Skeletal muscle tissue (tissue), 3 donors: ENCODE measurements at regions not wholly inside any gene's neighbourhood (a gene's known extent, or its start where the extent isn't known, plus 50 kb on each side); places are given as distances from the start of the nearest gene placed in this dataset.

Source experiments
- H3K27ac ChIP-seq: one replicate; pipeline ENCODE4 v1.7.0; 2013; ENCODE audit warnings: mild to moderate bottlenecking, low read depth, low read length, inconsistent platforms
- H3K27me3 ChIP-seq, 3 donors: one replicate each; pipeline ENCODE4 v1.7.0; 2013; ENCODE audit warnings: low read length in 3 of 3; ENCODE audit not compliant: control insufficient read depth in 3 of 3, insufficient read depth in 3 of 3
- H3K36me3 ChIP-seq, 3 donors: one replicate each; pipeline ENCODE4 v1.7.0; 2013; ENCODE audit warnings: low read length in 3 of 3; ENCODE audit not compliant: control insufficient read depth in 3 of 3, insufficient read depth in 3 of 3
- H3K4me1 ChIP-seq, 3 donors: one replicate each; pipeline ENCODE4 v1.7.0; 2013; ENCODE audit warnings: low read length in 3 of 3, mild to moderate bottlenecking in 3 of 3; ENCODE audit not compliant: control insufficient read depth in 3 of 3, insufficient read depth in 3 of 3
- H3K4me3 ChIP-seq, 3 donors: one replicate each; pipeline ENCODE4 v1.7.0; 2013; ENCODE audit warnings: low read length in 3 of 3
- H3K9ac ChIP-seq, 3 donors: one replicate each; pipeline ENCODE4 v1.7.0; 2013; ENCODE audit warnings: low read length in 3 of 3, mild to moderate bottlenecking in 3 of 3, moderate library complexity in 2 of 3, low read depth in 1 of 3
- H3K9me3 ChIP-seq, 3 donors: one replicate each; pipeline ENCODE4 v1.7.0; 2013; ENCODE audit warnings: low read length in 3 of 3; ENCODE audit not compliant: control insufficient read depth in 3 of 3
- donor health status: Osteomylitis.

DNA sequence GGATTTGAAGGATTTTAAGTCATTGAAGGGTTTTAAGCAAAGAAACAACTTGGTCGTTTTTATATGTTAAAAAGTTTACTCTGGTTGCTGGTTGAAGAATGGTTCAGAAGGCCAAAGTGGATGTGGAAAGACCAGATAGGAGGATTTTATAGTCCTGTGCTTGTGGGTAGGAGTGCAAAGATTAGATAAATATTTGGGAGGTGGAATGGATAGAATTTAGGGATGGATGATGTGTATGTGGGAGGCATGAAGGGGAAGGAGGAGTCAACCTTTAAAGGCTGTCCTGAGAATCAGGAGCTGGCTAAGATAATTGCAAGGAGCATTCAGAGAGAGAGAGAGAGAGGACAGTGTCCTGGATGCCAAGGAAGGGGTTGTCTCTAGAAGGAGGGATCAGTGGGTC lies 190.1 kb upstream of the SPRED2 start:
- Histone ChIP-seq H3K4me1 (no peaks in the 10 kb centered on the region), H3K9ac (no peak overlapping the region), H3K27me3 (peaks cover 0 to 6% (median 4%) of the 10 kb centered on the region in 3 donors), H3K4me3 (no peak overlapping the region), H3K27ac (no peak overlapping the region), H3K36me3 (no peaks in the 10 kb centered on the region), H3K9me3 (no peaks in the 10 kb centered on the region)

DNA sequence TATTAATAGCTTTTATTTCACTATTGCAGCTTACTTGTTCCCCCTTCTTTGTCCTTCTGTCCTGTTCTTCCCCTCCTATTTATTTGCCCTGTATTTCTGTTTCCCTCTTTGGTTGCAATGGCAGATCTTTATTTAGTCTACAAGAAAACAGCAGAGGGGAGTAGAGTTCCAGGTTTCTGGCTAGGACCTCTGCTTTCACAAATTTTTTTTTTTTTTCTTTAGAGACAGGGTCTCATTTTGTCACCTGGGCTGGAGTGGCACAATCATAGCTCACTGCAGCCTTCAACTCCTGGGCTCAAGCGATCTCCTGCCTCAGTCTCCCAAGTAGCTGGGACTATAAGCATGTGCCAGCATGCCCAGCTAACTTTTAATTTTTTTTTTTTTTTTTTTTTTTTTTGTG lies 188.1 kb upstream of the SPRED2 start:
- peaks cover 0 to 6% (median 4%) of the 10 kb centered on the region in 3 donors for H3K27me3 ChIP-seq
- no peak overlapping the region for H3K27ac ChIP-seq
- H3K9me3 ChIP-seq = no peaks in the 10 kb centered on the region
- H3K4me3 ChIP-seq = no peak overlapping the region
- no peaks in the 10 kb centered on the region for H3K36me3 ChIP-seq
- no peaks in the 10 kb centered on the region for H3K4me1 ChIP-seq
- no peak overlapping the region for H3K9ac ChIP-seq

DNA sequence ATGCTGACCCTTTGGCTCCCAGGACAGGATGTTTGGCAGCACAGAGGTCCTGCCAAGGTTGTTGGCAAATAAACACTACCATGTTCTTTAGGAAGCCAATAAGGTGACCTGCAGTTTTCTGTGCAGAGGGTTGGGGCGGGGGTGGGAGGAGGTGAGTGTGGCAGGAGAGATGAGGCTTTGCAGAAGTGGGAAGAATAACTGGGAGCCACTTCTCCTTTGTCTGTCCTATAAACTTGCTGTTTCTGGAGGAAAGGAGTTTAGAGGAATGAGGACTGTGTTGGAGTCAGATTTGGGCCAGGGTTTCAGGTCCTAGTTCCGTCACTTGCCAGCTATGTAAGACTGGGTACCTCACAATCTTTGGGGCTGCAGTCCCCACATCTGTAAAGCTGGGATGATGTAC lies 187.6 kb upstream of the SPRED2 start:
- H3K9me3 ChIP-seq = no peaks in the 10 kb centered on the region
- no peak overlapping the region for H3K9ac ChIP-seq
- H3K27ac ChIP-seq = no peak overlapping the region
- no peaks in the 10 kb centered on the region for H3K4me1 ChIP-seq
- no peaks in the 10 kb centered on the region for H3K36me3 ChIP-seq
- H3K27me3 ChIP-seq = peaks cover 0 to 6% (median 4%) of the 10 kb centered on the region in 3 donors
- H3K4me3 ChIP-seq = no peak overlapping the region

DNA sequence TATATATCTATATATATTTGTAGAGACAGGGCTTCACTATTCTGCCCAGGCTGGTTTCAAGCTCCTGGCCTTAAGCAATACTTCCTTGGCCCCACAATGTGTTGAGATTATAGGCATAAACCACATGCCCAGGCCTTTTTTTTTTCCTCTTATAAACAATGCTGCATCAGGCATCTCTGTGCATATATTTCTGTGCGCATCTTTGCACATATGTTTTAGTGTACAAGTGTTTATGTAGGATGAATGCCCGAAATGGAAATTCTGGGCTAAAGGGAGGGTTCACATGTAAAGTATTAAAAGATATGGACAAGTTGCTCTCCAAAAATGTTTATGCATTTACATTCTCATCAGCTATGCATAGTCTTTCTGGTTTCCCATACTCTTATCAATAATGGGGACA lies 183.2 kb upstream of the SPRED2 start:
- Histone ChIP-seq H3K27me3 (no peaks in the 10 kb centered on the region), H3K4me1 (no peaks in the 10 kb centered on the region), H3K27ac (no peak overlapping the region), H3K4me3 (no peak overlapping the region), H3K9ac (no peak overlapping the region), H3K36me3 (no peaks in the 10 kb centered on the region), H3K9me3 (no peaks in the 10 kb centered on the region)

DNA sequence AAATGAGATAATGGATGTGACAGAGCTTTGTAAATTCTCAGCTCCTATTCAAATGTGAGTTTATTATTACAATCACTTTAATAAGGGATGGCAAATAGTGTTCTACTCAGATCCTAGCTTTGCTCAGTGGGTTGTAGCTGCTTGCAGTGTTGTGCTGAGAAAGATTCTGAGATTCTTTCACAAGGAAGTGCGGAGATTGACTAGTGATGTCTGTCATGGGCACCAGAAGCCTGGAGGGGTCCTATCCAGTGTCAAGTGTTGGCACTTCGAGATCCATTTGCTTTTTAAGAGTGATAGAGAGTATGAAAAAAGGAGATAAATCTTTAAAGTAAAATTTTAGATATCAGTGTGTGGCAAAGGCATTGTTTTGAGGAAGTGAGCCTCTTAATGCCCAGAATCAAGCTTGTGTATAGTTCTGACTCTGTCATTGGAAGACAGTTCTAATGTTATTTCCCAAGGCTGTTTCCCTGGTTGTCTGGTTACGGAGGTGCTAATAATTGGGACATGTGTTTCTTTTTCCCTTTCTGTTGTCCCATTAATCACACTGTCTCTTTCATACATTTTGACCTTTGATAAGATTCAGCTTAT lies 181.7 kb upstream of the SPRED2 start:
- Histone ChIP-seq H3K4me3 (no peak overlapping the region), H3K9me3 (no peaks in the 10 kb centered on the region), H3K4me1 (no peaks in the 10 kb centered on the region), H3K27ac (no peak overlapping the region), H3K36me3 (no peaks in the 10 kb centered on the region), H3K9ac (no peak overlapping the region), H3K27me3 (no peaks in the 10 kb centered on the region)

DNA sequence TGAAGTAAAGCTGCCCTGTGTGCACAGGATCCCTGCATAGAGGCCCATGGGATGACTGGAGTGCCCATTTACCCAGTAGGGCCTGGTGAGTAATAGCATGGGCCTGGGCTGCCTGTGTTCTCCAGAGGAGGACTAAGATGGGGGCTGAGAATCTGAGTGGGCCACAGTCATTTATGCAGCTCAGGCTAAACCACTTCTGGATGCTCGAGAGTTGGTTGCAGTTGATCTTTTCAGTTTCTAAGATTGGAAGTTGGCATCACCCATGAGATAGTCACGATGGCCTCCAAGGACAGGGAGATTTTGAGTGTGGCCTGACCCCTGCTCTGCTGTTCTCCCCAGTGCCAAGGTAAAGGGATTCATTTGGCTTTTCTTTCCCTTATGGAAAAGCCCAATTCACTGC lies 179.1 kb upstream of the SPRED2 start:
- Histone ChIP-seq H3K4me1 (no peaks in the 10 kb centered on the region), H3K4me3 (no peak overlapping the region), H3K27me3 (peaks cover 0 to 7% (median 0%) of the 10 kb centered on the region in 3 donors), H3K36me3 (no peaks in the 10 kb centered on the region), H3K9ac (no peak overlapping the region), H3K9me3 (no peaks in the 10 kb centered on the region), H3K27ac (no peak overlapping the region)

DNA sequence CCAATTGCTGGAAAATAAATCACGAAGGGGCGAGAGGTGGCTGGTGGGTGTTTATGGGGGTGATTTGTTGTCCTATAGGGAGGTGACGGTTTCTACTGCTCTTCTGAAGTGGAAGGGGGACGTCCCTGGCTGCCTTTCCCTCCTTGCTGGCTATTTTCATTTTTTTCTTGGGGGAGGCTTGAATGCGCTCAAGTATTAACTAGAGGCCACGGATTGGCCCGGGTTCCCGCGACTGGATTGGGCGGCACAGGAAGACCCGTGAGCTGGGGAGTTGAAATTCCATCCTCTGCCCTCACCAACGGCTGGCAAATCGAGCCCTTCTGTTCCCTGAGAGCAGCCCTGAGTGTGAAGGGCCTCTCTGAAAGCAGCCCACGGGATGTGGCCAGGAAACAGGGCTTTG lies 176.5 kb upstream of the SPRED2 start:
- H3K36me3 ChIP-seq = no peaks in the 10 kb centered on the region
- no peaks in the 10 kb centered on the region for H3K4me1 ChIP-seq
- H3K27me3 ChIP-seq = peaks cover 0 to 7% (median 0%) of the 10 kb centered on the region in 3 donors
- no peak overlapping the region for H3K9ac ChIP-seq
- no peak overlapping the region for H3K27ac ChIP-seq
- no peaks in the 10 kb centered on the region for H3K9me3 ChIP-seq
- no peak overlapping the region for H3K4me3 ChIP-seq

DNA sequence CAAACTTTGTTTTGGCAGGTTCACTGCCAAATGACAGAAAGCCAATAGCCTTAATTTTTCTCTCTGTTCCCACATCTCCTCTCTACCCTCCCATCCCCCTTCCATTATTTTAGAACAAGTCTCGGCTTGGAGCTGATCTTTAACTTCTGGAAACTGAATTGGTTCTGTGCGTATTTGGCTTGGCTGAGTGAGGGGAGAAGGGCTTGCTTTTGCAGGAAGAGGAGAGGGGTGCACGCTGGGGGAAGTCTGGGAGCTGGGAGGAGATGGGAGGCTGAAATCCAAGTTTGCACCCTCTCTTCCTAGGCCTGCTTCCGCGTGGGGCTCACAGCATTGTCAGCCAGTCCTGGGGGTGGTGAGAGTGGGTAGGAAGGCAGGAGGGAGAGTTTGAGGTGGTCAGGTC lies 176.1 kb upstream of the SPRED2 start:
- Histone ChIP-seq H3K27me3 (peaks cover 0 to 7% (median 0%) of the 10 kb centered on the region in 3 donors), H3K27ac (no peak overlapping the region), H3K4me1 (no peaks in the 10 kb centered on the region), H3K9ac (no peak overlapping the region), H3K4me3 (no peak overlapping the region), H3K36me3 (no peaks in the 10 kb centered on the region), H3K9me3 (no peaks in the 10 kb centered on the region)

DNA sequence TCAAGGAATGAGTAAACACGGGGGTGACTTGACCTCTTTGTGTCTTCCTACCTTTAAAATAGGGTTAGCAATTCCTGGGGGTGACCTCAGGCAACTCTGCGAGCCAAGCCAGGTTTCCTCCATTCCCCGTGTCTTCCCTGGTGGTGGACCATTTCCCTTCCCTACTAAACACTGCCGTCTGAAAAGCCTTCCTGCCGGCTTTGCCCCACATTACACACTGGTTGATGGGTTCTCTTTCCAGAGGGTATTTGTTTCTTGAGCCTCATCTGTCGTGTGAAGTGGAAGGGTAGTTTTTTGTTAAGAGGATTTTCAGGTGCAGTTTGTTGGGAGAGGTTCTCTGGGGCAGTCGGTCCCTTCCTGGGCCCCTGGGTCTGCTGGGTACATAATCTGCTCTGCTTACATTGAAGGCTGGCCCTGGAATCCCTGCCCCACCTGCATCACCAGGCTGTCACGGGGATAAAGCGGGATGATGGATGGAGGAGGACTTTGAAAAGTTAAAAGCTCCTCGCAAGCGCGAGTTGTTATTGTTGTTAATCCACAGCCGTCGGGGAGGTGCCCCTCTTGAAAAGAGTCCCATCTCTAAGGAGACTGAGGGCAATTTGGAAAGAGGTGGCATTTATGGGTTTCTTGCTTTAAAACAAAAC lies 175.4 kb upstream of the SPRED2 start:
- H3K36me3 ChIP-seq = no peaks in the 10 kb centered on the region
- H3K27ac ChIP-seq = no peak overlapping the region
- no peak overlapping the region for H3K9ac ChIP-seq
- no peaks in the 10 kb centered on the region for H3K9me3 ChIP-seq
- H3K4me3 ChIP-seq = no peak overlapping the region
- H3K27me3 ChIP-seq = peaks cover 0 to 7% (median 0%) of the 10 kb centered on the region in 3 donors
- H3K4me1 ChIP-seq = no peaks in the 10 kb centered on the region

DNA sequence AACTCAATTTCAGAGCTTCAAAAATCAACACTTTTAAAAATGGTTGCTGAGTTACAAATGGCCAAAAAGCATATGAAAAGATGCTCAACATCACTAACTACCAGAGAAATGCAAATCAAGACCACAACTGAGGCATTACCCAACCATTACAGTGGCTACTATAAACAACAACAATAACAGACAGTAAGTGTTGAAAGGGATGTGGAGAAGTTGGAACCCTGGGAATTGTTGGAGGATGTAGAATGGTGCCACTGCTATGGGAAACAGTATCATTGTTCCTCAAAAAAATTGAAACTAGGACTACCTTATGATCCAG lies 173.3 kb upstream of the SPRED2 start:
- Histone ChIP-seq H3K4me1 (no peaks in the 10 kb centered on the region), H3K9me3 (no peaks in the 10 kb centered on the region), H3K27ac (no peak overlapping the region), H3K9ac (no peak overlapping the region), H3K27me3 (peaks cover 0 to 7% (median 0%) of the 10 kb centered on the region in 3 donors), H3K36me3 (no peaks in the 10 kb centered on the region), H3K4me3 (no peak overlapping the region)
